GF-D8 (cell line): ENCODE measurements at regions not wholly inside any gene's neighbourhood (a gene's known extent, or its start where the extent isn't known, plus 50 kb on each side); places are given as distances from the start of the nearest gene placed in this dataset.

Experiments used
- DNase-seq: peaks from one replicate; lab custom pipeline; 2025; lab: John Stamatoyannopoulos, UW

DNA sequence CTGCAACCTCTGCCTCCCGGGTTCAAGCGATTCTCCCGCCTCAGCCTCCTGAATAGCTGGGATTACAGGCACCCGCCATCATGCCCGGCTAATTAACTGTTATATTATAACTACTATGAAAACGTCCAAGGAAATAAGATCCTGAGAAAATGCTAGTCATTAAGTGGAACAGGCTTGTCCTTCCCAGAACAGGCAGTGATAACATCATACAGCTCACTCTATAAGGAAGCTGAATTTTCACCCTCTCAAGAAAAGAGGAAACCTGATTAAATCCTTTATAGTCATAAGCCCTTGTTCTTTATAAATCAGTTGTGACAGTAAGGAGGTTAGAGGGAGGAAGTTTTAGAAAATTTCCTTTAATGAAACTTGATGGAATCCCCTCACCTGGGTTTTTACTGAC lies 163.9 kb upstream of the CLINT1 start:
- no peak for DNase-seq

GRCh38 chr5:158022393-158022792 lies 163.4 kb upstream of the CLINT1 start:
- DNase-seq: no peak

DNA sequence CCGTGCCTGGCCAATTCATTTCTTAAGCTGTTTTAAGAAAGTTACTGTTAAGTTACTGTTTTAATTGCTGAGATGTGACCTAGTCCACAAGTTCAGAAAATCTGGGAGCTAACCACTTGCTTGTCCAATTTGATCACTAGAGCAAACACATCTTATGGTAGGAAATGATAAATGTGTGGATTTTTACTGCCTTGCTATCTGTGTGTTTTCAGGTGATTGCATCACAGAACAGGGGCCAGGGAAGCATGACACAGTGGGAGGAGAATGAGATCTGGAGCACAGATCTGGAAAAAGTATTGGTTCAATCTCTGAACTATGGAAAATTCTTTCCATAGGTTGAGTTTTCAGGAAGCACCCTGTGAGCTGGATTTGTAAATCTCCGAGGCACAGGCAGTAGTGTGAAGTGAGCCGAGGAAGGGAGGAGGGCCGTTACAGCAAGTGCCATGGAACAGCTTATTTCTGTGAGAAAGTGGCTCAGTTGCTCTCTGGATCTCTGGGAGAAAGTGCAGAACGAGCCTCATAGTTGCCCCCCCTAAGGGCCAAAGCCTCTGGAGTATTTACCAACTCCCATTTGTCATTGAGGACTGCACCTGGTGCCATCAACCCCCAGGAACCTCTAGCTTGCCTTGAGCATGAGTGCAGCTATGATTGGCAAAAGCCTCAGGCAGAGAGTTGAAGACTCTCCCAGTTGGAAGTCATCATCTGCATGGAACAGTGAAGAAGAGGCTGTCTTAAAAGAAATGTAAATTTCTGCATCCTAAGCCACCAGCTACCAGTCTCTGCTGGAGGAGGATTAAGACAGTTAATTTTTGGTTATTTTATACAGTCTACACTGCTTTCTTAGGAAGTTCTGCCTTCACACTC lies 161.8 kb upstream of the CLINT1 start:
- DNase-seq: no peak

GRCh38 chr5:158017469-158017868 lies 158.5 kb upstream of the CLINT1 start:
- no peak for DNase-seq

DNA sequence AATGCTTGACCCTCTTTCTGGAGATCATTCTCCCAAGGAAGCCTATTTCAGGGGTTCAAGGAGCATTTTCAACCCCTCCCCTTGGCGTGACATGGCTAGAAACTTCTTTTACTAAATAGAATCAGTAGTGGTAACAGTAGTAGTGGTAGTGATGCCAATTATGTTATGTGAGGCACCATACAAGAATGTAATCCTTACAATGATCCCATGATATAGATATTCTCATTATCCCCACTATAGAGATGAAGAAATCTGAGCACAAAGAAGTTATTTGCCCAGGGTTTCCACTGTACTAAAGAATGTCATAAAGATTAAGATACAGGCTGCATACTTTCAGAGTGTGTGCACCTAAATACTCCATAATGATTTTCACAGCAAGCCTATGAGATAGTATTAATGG lies 155.4 kb upstream of the CLINT1 start:
- DNase-seq: no peak

DNA sequence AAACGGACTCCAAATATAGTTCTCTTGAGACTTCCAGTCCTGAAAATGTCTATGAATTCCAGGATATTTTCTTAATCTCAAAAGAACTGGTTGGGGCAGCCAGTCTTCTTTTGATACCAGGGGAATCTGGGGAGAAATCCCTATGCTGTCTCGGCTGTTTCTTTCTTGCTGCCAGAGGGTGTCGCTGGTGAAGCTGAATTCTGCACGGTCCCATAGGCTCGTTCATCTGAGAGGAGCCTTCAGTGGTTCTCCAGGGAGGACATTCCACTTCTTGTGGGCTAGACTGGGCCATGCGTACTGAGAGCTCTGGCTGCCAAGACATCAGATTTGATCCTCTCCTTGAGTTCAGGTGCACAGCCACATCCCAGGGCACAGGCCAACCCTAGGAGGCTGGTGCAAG lies 155.0 kb upstream of the CLINT1 start:
- no peak for DNase-seq

DNA sequence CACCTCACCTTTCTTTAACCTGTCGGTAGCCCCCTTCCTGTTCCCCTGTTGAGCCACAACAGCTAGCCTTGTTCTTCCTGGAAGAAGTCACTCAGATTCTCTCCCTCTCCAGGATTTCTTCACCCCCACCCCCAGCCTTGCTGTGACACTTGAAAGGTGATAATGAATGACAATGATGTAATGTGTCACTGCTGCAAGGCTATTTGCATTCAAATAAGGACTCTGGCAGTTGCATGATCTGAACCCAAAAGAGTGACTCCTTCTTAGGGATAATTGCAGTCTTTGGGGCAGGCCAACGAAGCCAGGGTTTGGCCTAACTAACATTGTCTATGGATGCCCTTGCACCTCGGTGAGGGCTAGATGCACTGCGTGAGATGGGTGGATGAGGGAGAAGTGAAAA lies 154.4 kb upstream of the CLINT1 start:
- no peak for DNase-seq

GRCh38 chr5:158011422-158011821 lies 152.5 kb upstream of the CLINT1 start:
- DNase-seq: no peak

GRCh38 chr5:158010831-158011230 lies 151.9 kb upstream of the CLINT1 start:
- no peak for DNase-seq

- no peak for DNase-seq
These were observed 148.4 kb upstream of the CLINT1 start for GRCh38 chr5:158007336-158007735.

DNA sequence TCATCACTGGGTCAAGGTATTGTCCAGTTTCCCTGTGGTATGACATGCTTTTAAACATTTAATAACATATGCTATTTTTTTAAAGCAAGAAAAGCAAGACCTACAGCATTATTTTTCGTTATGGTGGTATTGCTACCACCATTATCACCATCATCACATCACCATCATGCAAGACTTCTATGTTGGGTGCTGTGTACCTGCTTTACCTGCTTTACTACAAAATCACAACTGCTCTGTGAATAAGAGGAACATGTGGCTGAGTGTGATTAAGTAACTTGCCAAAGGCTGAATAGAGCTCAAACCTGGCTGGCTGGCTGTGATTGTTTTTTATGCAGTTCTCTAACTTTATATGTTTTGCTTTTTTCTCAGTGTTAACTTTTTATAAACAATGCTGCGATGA lies 140.8 kb upstream of the CLINT1 start:
- no peak for DNase-seq

- DNase-seq: no peak
These were observed 139.1 kb upstream of the CLINT1 start for GRCh38 chr5:157997991-157998504.

DNA sequence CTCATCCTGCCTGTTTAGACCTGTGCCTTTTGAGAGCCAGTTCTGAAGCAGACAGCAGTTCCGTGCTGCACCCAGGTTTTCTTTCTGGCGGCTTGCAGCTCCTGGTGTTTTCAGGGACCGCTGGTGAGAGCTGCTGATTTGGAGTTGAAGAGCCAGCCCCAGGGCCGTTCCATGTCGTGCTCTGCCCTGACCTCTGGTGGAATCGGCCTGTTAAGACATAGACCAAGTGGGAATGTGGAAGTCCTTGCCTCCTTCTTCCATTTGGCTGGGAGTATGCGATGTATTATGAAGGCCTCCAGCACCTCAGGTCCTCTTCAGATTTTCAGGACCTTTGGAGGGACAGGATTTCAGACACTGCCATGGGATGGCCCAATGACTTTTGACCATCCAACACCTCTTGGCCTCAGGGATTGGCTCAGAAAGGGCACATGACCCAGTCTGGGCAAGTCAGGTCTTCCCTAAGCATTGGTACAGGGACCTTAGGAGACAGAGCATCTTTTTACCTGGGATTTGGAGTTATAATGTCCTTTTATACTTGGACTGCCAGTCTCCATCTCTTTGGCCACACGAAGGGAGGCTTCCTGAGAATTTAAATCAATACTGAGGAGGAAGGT lies 136.1 kb upstream of the CLINT1 start:
- DNase-seq: no peak

- no peak for DNase-seq
These were observed 135.2 kb upstream of the CLINT1 start for GRCh38 chr5:157993986-157994691.

GRCh38 chr5:157993201-157993600 lies 134.3 kb upstream of the CLINT1 start:
- DNase-seq: no peak

GRCh38 chr5:157990583-157991181 lies 131.7 kb upstream of the CLINT1 start:
- DNase-seq: no peak

DNA sequence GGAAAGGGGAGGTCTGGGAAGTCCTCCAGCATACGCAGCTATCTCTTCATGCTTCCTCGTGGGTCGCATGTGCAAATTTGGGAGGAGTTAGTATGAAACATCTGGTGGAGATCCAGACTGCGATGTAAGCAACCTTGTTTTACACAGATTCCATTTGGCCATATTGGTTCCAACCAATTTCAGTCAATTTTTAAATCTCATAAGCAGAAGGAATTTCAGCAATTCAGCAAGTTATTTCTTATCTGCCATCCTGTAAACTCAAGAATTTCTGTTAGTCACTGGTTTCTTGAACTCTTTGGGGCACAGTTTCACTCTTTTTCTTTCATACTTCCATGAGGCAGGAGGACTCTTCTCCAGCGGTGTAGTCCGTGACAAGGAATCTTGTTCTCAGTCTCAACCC lies 130.4 kb upstream of the CLINT1 start:
- no peak for DNase-seq

DNA sequence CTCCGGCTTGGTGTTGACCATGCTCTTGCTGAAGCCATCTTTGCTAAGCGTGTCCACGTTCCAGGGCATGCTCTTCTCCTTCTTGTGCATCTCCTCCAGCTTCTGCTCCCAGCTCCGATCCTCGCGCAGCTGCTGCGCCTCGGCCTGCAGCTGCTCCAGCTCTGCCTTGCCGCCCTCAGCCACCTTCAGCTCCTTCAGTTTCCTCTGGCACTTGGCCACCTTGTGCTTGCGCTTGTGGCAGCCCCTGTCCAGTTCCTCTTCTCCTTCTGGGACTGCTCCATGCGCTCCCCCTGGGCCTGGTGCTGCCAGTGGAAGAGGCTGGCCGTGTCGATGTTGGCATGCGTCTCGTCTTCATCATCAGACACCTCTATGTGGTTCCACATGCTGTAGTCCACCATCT lies 128.3 kb upstream of the CLINT1 start:
- no peak for DNase-seq

- no peak for DNase-seq
These were observed 127.6 kb upstream of the CLINT1 start for GRCh38 chr5:157986431-157986990.

GRCh38 chr5:157984611-157985010 lies 125.7 kb upstream of the CLINT1 start:
- no peak for DNase-seq

- no peak for DNase-seq
These were observed 125.1 kb upstream of the CLINT1 start for GRCh38 chr5:157983906-157984551.

DNA sequence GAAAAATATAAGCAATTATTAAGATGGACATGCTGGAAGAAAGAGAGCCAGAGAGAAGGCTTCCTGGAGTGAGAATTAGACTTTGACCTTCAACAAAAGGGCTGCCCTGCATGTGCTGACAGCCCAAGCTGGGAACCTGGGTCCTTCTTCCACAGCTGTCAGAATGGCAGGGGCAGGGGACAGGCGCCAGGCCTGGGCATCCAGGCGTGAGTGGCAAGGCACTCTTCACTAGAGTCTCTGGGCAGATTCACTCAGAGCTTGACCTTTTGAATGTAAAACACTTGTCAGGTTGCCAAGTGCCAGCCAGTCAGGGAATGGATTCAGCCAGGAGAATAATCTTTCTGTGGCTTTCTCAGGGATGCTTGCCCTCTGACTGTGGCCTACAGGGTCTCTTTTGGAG lies 119.1 kb upstream of the CLINT1 start:
- no peak for DNase-seq
